ENCODE measurements at regions not wholly inside any gene's neighbourhood (a gene's known extent, or its start where the extent isn't known, plus 50 kb on each side); places are given as distances from the start of the nearest gene placed in this dataset.
"Not testable (repeated sequence)": the region's sequence is repeated elsewhere in the genome, so short reads cannot be mapped to it uniquely, and the experiment has no call there.

GRCh38 chr20:22691369-22692118, 107.2 kb upstream of the FOXA2 start:
- Histone ChIP-seq H3K36me3 (replicated peaks in 1 of 2; ENCODE audit: control extremely low read depth in 1 of 2, control insufficient read depth in 1 of 2, extremely low read depth in 1 of 2, insufficient read depth in 2 of 2, low read length in 1 of 2) (no peaks in the 10 kb centered on the region), H3K9me3 (ENCODE audit: control extremely low read depth in 1 of 3, control insufficient read depth in 2 of 3, insufficient read depth in 1 of 3, low read length in 2 of 3) (no peaks in the 10 kb centered on the region), H3K27me3 (replicated peaks in 1 of 4; ENCODE audit: control extremely low read depth in 1 of 4, control insufficient read depth in 3 of 4, insufficient read depth in 4 of 4, low read length in 3 of 4) (no peaks in the 10 kb centered on the region), H4K20me1 (ENCODE audit: control insufficient read depth, insufficient read depth, low read length, poor library complexity, severe bottlenecking) (no peaks in the 10 kb centered on the region), H3K27ac (ENCODE audit: low read length in 2 of 2) (no peak overlapping the region), H3K4me1 (ENCODE audit: control insufficient read depth in 2 of 2, insufficient read depth in 2 of 2, low read length in 2 of 2) (peaks cover 0 to 3% of the 10 kb centered on the region in 2 donors), H3K4me2 (replicated peaks; ENCODE audit: low read depth, low read length, poor library complexity, severe bottlenecking) (peak overlapping the region; percentile 26), H3K4me3 (ENCODE audit: control extremely low read depth in 1 of 5, extremely low read depth in 1 of 5, insufficient read depth in 1 of 5, low read depth in 2 of 5, low read length in 4 of 5) (no peak overlapping the region), H3K79me2 (ENCODE audit: control insufficient read depth, insufficient read depth, low read length) (no peaks in the 10 kb centered on the region), H3K9ac (ENCODE audit: low read length) (no peak overlapping the region), H2AFZ (ENCODE audit: insufficient read depth, low read depth, low read length, poor library complexity, severe bottlenecking) (peak overlapping the region; percentile 53)
- intact Hi-C loops (cut with micrococcal nuclease): loop anchor here (5.0 kb wide), 1 partner anchor 756 kb away; no protein-coding TSS in a partner anchor
- ChIA-PET CTCF (interaction anchor here (0.6 to 2.8 kb wide), 16 partner anchors 8 to 916 kb away, joined by 3 to 25 read pairs (median 5); no protein-coding TSS in a partner anchor), POLR2A (no interaction called here)
- ATAC-seq (ENCODE audit: low read depth) (peak; percentile 84), DNase-seq (peak; percentile 63)
- 38% methylated on average over 25 of the region's 25 CpGs for WGBS (ENCODE audit: insufficient coverage)
- no peaks in the 10 kb centered on the region for H3K9me3 Mint-ChIP-seq (ENCODE audit: insufficient read depth)
- TF ChIP-seq CTCF (IDR thresholded peaks at IDR 0.05) (peak; percentile 81), EZH2 (IDR thresholded peaks at IDR 0.05; ENCODE audit: borderline replicate concordance, insufficient read depth, low read depth, low read length, poor library complexity, severe bottlenecking) (no peak)
- no peak overlapping the region for H3K27ac Mint-ChIP-seq
- no peak overlapping the region for H3K4me3 Mint-ChIP-seq
- peaks cover 4% of the 10 kb centered on the region for H3K27me3 Mint-ChIP-seq
- no peaks in the 10 kb centered on the region for H3K4me1 Mint-ChIP-seq

GRCh38 chr20:22692119-22692475, 107.7 kb upstream of the FOXA2 start:
- ChIA-PET CTCF (interaction anchor here (0.6 to 2.8 kb wide), 18 partner anchors 9 to 915 kb away, joined by 3 to 25 read pairs (median 5); no protein-coding TSS in a partner anchor), POLR2A (no interaction called here)
- Histone ChIP-seq H3K79me2 (ENCODE audit: control insufficient read depth, insufficient read depth, low read length) (no peaks in the 10 kb centered on the region), H2AFZ (ENCODE audit: insufficient read depth, low read depth, low read length, poor library complexity, severe bottlenecking) (peak overlapping the region; percentile 53), H3K9ac (ENCODE audit: low read length) (no peak overlapping the region), H3K27ac (ENCODE audit: low read length in 2 of 2) (no peak overlapping the region), H3K9me3 (ENCODE audit: control extremely low read depth in 1 of 3, control insufficient read depth in 2 of 3, insufficient read depth in 1 of 3, low read length in 2 of 3) (no peaks in the 10 kb centered on the region), H3K4me2 (replicated peaks; ENCODE audit: low read depth, low read length, poor library complexity, severe bottlenecking) (peak overlapping the region; percentile 26), H3K36me3 (replicated peaks in 1 of 2; ENCODE audit: control extremely low read depth in 1 of 2, control insufficient read depth in 1 of 2, extremely low read depth in 1 of 2, insufficient read depth in 2 of 2, low read length in 1 of 2) (no peaks in the 10 kb centered on the region), H3K27me3 (replicated peaks in 1 of 4; ENCODE audit: control extremely low read depth in 1 of 4, control insufficient read depth in 3 of 4, insufficient read depth in 4 of 4, low read length in 3 of 4) (no peaks in the 10 kb centered on the region), H3K4me1 (ENCODE audit: control insufficient read depth in 2 of 2, insufficient read depth in 2 of 2, low read length in 2 of 2) (peaks cover 0 to 3% of the 10 kb centered on the region in 2 donors), H3K4me3 (ENCODE audit: control extremely low read depth in 1 of 5, extremely low read depth in 1 of 5, insufficient read depth in 1 of 5, low read depth in 2 of 5, low read length in 4 of 5) (no peak overlapping the region), H4K20me1 (ENCODE audit: control insufficient read depth, insufficient read depth, low read length, poor library complexity, severe bottlenecking) (no peaks in the 10 kb centered on the region)
- Mint-ChIP-seq H3K4me1 (no peaks in the 10 kb centered on the region), H3K27ac (no peak overlapping the region), H3K27me3 (peaks cover 4% of the 10 kb centered on the region), H3K4me3 (no peak overlapping the region), H3K9me3 (ENCODE audit: insufficient read depth) (no peaks in the 10 kb centered on the region)
- DNase-seq (no peak), ATAC-seq (ENCODE audit: low read depth) (no peak)
- WGBS (ENCODE audit: insufficient coverage): 43% methylated on average over 2 of the region's 4 CpGs
- no peak for TF ChIP-seq CTCF (IDR thresholded peaks at IDR 0.05)
- TF ChIP-seq EZH2 (IDR thresholded peaks at IDR 0.05; ENCODE audit: borderline replicate concordance, insufficient read depth, low read depth, low read length, poor library complexity, severe bottlenecking): no peak
- intact Hi-C loops (cut with micrococcal nuclease): loop anchor here (5.0 kb wide), 1 partner anchor 755 kb away; no protein-coding TSS in a partner anchor

GRCh38 chr20:22692620-22693019, 108.2 kb upstream of the FOXA2 start:
- ATAC-seq (ENCODE audit: low read depth); H3K36me3 ChIP-seq (replicated peaks in 1 of 2; ENCODE audit: control extremely low read depth in 1 of 2, control insufficient read depth in 1 of 2, extremely low read depth in 1 of 2, insufficient read depth in 2 of 2, low read length in 1 of 2); DNase-seq; H3K4me1 ChIP-seq (ENCODE audit: control insufficient read depth in 2 of 2, insufficient read depth in 2 of 2, low read length in 2 of 2); H3K27me3 Mint-ChIP-seq; H3K27ac ChIP-seq (ENCODE audit: low read length in 2 of 2); H3K9me3 Mint-ChIP-seq (ENCODE audit: insufficient read depth); H3K4me1 Mint-ChIP-seq; H3K4me3 Mint-ChIP-seq; H3K4me3 ChIP-seq (ENCODE audit: control extremely low read depth in 1 of 5, extremely low read depth in 1 of 5, insufficient read depth in 1 of 5, low read depth in 2 of 5, low read length in 4 of 5); H3K9ac ChIP-seq (ENCODE audit: low read length); H4K20me1 ChIP-seq (ENCODE audit: control insufficient read depth, insufficient read depth, low read length, poor library complexity, severe bottlenecking); H3K27me3 ChIP-seq (replicated peaks in 1 of 4; ENCODE audit: control extremely low read depth in 1 of 4, control insufficient read depth in 3 of 4, insufficient read depth in 4 of 4, low read length in 3 of 4); H3K27ac Mint-ChIP-seq; H3K4me2 ChIP-seq (replicated peaks; ENCODE audit: low read depth, low read length, poor library complexity, severe bottlenecking); H2AFZ ChIP-seq (ENCODE audit: insufficient read depth, low read depth, low read length, poor library complexity, severe bottlenecking); H3K9me3 ChIP-seq (ENCODE audit: control extremely low read depth in 1 of 3, control insufficient read depth in 2 of 3, insufficient read depth in 1 of 3, low read length in 2 of 3); H3K79me2 ChIP-seq (ENCODE audit: control insufficient read depth, insufficient read depth, low read length); POLR2A ChIA-PET: not testable (repeated sequence)
- no CpG with 5 or more reads among the region's 6 CpGs for WGBS (ENCODE audit: insufficient coverage)
- CTCF ChIA-PET: interaction anchor here (0.6 to 2.8 kb wide), 17 partner anchors 8 to 1309 kb away, joined by 3 to 25 read pairs (median 4); no protein-coding TSS in a partner anchor
- intact Hi-C loops (cut with micrococcal nuclease): loop anchor here (5.0 kb wide), 1 partner anchor 755 kb away; no protein-coding TSS in a partner anchor
